Frontal cortex (tissue), 3 donors: ENCODE measurements at regions not wholly inside any gene's neighbourhood (a gene's known extent, or its start where the extent isn't known, plus 50 kb on each side); places are given as distances from the start of the nearest gene placed in this dataset.
"Not testable (repeated sequence)": the region's sequence is repeated elsewhere in the genome, so short reads cannot be mapped to it uniquely, and the experiment has no call there.

Experiments used
- DNase-seq, 2 donors: peaks; one replicate each; pipeline ENCODE4 v3.0.0; 2012; ENCODE audit warnings: low spot score in 2 of 2
- FAIRE-seq: peaks from 2 replicates; lab custom pipeline; 2012; peaks lifted over from hg19 to GRCh38; lab: Jason Lieb, UNC
- donor health status: control.
- donor health status: control.
- donor health status: control.

DNA sequence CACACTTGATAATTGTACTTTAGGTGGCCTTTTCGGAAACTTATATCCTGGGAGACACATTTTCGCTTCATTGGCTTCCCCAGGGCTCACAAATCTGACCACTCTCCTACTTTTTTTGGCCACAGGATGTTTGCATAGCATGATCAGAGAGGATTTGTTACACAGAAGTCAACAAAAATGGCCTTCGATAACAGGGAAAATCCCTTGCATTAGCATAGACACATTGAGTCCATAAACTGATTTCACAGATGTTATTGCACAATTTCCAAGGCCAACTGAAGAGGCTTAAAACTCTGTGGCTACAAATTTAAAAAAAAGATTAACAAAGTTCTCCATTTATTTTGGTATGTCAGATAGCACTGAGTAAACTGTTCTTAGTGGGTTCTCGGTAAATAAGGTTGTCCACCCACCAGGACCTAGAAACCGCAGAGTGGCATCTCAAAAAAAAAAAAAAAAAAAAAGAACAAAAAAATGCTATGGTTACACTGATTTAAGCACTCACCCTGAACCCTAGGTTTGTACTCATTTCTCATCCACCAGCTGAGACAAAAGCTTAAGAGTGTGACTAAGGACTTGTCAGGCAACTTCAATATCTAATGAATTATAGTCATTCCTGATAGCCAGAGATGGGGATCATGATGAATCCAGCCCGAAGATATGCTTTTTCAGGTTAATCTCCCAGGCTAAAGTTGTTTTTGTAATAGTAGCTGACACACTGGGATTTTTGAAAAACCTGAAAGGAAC lies 188.9 kb upstream of the SYNPR start:
- no peak for DNase-seq
- FAIRE-seq: no peak

DNA sequence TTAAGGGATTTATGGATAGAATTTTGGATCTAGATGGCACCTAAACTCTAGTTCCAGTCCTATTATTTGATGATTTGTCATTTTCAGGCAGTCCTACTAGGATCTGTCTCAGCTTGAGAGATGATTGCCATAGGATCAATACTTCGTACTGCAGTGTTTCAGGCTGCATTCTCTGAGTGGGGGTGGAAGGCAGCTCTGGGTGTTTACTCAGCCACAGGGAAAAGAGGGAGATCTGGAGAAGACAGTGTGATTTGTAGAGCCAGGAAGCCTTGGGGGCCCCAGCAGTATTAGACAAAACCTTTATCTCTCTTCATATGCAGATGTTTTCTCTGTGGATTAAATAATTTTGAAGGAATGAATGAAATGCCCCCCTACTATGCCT lies 188.4 kb upstream of the SYNPR start:
- DNase-seq (no peak), FAIRE-seq (no peak)

DNA sequence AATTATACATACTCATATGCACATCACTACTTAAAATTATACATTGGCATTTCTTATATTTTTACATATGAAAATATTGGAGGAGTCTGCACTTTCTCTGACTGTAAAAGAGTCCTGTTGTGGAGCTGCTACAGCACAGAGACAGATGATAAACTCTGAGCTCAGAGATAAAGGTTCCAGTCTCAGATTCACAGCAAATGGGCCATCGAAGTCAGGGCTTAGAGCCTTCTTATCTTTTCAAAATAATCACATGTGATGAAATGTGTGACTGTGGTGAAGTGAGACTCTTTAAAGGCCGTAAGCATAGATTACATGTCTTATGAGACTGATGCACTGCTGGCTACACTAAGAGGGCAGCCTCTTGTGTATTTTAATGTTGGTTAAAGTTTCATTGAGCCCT lies 187.5 kb upstream of the SYNPR start:
- no peak for DNase-seq
- FAIRE-seq: no peak

DNA sequence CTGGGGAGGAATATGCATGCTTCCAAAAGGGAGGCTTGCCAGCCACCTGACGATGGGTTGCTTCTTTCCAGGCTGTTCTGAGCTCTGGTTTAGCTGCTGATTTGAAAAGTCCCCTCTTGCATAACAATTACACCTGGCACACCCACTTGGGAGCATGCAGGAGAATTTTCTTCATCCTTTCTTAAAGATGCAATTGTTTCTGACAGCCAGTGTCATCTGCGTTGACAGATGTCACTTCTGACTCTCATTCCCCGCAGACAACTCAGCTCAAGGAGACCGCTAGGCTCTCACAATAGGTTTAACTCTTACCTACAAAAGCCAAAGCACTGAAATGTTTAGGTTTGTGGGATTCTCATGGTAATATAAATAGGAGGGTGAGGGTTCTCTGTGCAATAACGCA lies 185.6 kb upstream of the SYNPR start:
- FAIRE-seq (no peak), DNase-seq (no peak)

DNA sequence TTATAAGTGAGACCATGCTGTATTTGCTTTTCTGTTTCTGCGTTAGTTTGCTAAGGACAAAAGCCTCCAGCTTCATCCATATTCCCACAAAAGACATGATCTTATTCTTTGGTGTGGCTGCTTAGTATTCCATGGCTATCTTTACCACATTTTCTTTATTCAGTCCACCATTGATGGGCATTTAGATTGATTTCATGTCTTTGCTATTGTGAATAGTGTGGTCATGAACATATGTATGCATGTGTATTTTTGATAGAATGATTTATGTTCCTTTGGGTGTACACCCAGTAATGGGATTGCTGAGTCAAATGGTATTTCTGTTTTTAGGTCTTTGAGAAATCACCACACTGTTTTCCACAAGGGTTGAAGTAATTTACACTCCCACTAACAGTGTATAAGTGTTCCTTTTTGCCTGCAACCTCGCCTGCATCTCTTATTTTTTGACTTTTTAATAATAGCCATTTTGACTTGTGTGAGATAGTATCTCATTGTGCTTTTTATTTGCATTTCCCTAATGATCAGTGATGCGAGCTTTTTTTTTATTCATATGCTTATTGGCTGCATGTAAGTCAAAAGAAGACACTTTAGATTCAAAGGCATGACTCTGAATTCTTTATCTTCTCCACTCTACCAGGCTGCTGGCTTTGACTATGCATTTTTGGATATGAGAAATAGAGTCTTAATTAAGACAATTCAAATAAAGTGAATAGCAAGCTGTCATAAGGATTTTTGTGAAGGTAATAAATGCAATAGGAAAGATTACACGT lies 183.3 kb upstream of the SYNPR start:
- no peak for FAIRE-seq
- DNase-seq: no peak

DNA sequence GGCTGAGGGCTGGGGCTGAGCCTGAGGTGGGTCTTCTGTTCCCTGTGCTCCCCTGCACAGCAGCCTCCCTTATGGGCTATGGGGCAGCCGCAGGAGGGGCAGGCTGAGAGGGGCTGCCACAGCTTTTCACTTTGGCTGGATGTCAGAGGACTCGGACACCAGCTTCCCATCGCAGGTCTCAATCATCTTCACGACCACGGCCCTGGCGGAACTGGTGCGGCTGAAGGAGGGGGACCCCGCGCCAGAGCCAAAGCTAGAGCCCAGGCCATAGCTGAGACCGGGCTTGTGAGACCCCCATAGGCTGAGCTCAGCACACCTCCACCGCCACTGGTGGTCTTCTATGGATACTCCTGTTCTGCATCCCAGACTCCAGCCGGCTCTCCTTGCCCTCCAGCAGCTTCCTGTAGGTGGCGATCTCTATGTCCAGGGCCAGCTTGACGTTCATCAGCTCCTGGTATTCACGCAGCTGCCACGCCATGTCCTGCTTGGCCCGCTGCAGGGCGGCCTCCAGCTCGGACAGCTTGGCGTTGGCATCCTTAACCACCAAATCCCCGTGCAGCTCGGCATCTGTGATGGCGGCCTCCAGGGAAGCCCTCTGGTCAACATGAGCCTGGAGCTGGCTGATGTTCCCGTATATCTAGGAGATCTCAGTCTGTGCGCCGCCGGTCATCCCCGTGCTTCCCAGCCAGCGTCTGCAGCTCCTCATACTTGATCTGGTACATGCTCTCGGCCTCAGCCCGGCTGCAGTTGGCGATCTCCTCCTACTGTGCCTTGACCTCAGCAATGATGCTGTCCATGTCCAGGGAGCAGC lies 181.7 kb upstream of the SYNPR start:
- FAIRE-seq (no peak), DNase-seq (no peak)

DNA sequence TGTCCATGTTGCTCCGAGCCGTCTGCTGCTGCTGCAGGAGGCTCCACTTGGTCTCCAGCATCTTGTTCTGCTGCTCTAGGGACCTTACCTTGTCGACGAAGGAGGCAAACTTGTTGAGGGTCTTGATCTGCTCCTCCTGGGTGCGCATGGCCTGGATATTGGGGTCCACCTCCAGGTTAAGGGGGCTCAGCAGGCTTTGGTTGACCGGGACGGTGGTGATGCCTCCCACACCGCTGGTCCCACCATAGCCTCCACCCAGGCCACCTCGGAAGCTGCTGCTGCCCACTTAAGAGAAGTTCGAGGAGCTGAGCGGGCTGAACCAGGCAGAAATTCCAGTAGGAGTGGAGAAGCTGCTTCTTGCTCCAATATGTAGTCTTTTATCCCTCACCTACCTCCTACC lies 180.7 kb upstream of the SYNPR start:
- no peak for FAIRE-seq
- DNase-seq: no peak

DNA sequence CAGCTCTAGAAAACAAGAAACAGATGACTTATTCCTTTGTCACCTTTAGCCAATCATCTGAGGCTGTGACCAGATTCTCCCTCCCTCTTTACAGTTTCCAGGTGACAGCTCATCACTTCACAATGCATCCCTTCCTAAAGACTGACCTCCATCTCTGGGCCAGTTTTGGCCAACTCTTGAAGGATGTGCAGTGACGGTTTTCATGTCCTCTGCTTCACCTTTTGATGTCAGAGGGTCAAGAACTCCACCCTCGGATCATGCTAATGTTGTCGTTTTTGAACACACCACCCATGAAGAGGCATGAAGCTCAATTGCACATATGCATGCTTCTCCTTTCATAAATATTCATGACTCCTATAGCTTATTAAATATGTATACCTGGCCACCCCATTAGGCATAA lies 161.2 kb upstream of the SYNPR start:
- FAIRE-seq: no peak
- no peak for DNase-seq

DNA sequence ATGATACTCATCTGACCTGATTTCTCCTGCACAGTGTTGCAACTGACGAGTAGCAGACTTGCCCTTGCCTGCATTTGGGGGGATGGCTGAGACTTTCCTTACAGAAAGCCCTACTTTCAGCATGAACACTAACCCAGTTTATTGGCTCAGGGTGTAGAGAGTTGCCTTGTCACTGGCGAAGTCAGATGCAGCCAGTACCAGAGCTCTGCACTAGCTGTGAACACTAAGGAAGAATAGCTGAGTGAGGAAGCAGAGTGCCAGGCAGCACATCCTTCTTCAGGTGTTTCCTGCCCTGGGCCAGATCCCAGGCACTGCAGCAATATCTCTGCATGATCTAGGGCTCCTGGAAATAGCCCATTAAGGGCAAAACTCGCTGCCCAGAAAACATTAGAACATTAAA lies 154.0 kb upstream of the SYNPR start:
- FAIRE-seq (no peak), DNase-seq (no peak)

DNA sequence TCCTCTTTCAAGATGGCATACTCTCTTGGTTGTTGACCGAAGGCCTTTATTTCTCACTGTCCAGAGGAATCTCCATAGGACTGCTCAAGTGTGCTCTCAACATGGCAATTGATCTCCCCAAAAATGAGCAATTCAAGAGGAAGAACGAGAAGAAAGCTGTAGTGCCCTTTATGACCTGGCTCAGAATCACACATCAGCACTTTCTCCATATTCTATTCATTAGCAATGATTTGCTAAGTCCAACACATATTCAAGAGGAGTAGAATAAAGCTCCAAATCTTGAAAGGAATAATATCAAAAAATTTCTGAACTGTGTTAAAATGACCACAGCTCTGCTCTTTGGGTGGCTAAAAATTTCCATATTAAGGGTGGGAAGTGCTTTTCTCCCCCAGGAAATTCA lies 151.6 kb upstream of the SYNPR start:
- FAIRE-seq (no peak), DNase-seq (no peak)

DNA sequence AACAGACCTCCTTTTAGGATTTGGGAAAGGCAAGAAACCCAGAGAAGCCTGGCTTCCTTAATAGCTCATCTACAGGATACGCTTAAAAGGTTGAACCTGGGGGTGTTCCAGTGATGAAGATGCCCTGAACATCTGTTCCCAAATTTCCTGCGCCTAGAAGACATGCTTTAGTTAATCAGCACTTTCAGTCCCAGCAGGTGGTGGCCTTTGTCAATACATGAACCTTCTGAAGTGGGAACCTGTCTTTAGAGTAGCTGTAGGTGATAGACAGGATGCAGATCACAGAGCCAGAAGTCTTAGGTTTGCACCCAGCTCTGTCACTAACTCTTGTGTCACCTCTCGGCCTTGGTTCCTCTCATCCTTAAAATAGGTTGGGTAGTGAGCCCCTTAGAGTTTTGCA lies 149.7 kb upstream of the SYNPR start:
- FAIRE-seq: no peak

DNA sequence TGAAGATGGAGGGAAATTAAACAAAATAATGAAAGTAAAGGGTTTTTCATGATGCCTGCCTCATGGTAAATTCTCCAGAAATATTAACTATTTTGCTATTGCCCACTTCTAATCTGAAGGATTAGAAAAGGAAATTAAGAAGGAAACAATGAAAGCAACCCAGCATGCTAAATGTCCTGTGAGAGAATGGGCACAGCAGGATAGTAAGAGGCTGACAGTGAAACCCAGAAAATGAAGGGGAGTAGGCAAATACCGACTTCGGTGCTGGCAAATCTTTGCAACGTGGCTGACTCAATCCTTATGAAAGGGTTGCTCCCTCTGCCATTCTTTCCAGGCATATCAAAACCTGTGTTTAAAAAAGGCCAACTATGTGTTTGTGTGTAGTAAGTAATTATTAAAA lies 147.5 kb upstream of the SYNPR start:
- FAIRE-seq: no peak
- DNase-seq: no peak

More for the DNA sequence above, 149.7 kb upstream of the SYNPR start:
- no peak for DNase-seq

DNA sequence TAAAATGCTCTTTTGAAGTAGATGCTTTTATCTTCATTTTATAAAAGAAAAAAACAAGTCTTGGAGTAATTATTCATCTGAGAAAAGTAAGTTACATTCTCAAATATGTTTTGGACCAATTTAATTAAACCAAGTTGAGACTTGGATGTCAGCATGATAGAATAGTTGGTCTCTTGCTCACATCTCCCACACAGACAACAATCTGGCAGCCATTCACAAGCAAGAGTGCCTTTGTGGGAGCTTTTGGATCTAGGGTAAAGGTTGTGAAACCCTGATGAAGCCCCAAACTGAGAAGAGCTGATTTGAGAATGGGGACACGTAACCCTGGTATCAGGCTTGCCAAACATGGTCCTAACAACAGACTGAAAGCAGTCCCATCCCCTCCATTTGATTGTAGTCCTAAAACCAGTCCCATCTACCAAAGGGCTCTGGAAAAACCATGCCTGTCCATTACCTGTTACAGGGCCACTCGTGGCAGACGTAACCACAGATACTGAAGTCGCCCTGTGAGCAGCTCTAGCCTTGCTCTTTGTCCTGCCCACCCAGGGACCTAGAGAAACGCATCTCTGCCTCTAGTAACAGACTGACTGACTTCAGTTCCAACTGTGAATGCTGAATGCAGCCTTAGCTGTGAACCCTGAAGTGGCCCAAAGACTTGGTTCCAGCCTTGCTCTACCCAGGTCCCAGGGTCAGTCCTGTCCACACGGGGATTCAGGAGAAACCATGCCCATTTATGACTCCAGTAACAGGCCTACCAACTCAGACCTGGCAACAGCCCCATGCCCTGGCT lies 145.5 kb upstream of the SYNPR start:
- DNase-seq (no peak), FAIRE-seq (no peak)

DNA sequence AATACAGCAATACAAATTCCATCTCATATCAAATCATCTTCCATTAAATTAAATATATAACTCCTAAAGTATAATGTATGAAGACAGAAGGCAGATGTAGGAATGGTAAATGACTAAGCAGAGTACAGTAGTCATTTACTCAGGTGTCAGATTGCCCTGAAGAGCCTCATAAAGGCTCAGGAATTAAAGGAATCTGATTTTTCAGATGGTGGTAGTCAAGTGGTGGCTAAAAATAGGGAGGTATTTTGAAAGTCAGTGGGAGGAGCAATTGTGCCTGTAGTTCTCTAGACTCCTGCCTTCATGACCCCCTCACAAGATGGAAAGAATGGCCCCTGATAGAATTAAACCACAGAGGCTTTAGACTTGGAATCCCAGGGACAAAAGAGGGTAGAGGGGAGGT lies 142.7 kb upstream of the SYNPR start:
- FAIRE-seq (no peak), DNase-seq (no peak)

DNA sequence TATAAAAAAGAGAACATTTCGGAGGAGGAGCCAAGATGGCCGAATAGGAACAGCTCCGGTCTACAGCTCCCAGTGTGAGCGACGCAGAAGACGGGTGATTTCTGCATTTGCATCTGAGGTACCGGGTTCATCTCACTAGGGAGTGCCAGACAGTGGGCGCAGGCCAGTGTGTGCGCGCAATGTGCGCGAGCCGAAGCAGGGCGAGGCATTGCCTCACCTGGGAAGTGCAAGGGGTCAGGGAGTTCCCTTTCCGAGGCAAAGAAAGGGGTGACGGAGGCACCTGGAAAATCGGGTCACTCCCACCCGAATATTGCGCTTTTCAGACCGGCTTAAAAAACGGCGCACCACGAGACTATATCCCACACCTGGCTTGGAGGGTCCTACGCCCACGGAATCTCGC lies 141.9 kb upstream of the SYNPR start:
- not testable (repeated sequence) for FAIRE-seq, DNase-seq

DNA sequence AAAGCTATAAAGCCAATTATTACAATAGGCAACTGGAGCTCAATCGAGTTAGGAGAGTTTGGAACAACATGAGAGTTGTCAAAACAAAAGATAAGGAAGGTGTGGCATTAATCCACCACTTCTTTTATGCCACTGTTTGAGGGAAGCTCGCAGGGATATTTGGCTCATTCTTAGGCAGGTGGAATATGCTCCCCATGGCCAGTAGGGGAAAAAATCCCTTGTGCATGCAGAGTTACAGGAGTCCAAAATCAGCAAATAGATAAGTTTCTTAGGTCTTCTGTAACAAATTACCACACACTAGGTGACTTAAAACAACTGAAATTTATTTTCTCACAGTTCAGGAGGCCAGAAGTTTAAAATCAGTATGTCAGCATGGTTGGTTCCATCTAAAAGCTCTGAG lies 135.4 kb upstream of the SYNPR start:
- FAIRE-seq (no peak), DNase-seq (no peak)

DNA sequence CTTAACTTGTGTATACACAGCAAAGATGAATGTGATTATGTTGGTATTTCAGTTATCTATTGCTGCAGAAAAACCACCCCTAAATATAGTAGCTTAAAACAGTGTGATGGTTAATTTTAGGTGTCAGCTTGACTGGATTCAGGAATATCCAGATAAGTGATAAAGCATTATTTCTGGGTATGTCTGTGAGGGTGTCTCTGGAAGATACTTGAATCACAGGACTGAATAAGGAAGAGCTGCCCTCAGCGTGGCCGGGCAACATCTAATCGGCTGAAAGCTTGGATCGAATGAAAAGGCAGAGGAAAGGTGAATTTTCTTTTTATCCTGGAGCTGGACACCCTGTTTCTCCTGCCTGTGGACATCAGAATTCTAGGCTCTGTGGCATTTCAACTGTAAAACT lies 132.0 kb upstream of the SYNPR start:
- FAIRE-seq (no peak), DNase-seq (no peak)

DNA sequence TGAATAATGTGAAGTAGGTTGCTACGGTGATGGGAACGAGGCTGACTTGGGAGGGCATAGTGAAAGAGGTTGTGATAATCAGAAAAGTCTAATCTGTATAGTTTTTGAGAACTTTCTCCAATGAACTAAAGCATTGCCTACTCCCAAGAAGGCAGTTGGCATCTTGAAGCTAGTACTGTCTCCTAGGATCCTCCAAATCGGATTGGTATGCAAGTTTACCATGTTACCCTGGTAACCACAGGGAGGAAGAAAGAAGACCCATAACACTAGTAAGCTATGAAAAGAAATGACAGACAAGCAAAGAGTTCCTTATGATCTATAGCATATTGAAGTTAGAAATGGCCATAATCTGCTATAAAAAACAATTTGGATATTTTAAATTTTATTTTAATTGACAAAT lies 127.2 kb upstream of the SYNPR start:
- FAIRE-seq: no peak
- DNase-seq: no peak

DNA sequence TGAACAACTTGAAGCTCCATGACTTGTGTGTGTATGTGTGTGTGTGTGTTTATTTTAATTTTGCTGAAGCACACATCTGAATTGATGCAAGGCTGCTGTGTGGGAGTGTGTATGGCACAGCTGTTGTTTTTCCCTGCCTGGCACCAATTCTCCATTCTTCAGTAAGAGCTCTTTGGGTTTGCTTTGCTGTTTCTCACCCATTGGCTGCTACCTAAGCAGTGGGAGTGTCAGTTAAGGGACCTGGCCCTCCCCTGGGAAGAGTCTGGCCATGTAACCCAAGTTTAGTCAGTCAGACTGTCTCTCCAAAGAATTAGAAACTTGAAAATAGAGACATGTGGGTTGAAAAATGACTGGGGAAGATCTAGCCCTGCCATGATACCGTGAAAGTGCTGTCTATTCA lies 126.2 kb upstream of the SYNPR start:
- no peak for DNase-seq
- no peak for FAIRE-seq

DNA sequence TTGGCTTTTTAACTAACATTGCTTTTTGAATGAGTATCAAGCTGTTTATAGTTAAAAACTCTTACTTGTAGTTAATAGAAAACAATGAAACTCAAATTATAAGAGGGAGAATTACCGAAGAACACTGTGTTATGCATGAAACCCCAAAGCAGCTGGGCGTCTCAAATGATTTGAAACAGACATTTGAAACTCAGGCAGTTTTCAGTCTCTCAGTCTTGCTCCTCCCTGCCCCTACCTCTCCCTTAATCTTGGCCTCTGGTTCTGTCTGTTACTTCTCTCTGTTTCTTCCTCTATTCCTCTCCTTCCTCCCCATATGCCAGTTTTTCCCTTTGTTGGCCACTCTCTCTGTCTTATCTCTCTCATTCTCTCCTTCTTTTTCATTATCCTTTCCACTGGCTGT lies 118.3 kb upstream of the SYNPR start:
- no peak for DNase-seq
- no peak for FAIRE-seq
